Sigmoid colon (tissue), 4 donors: ENCODE measurements at regions not wholly inside any gene's neighbourhood (a gene's known extent, or its start where the extent isn't known, plus 50 kb on each side); places are given as distances from the start of the nearest gene placed in this dataset.
"Not testable (repeated sequence)": the region's sequence is repeated elsewhere in the genome, so short reads cannot be mapped to it uniquely, and the experiment has no call there.

Source experiments
- CTCF ChIP-seq, 4 experiments: fragments of 450-650 bp in 3 of 4; fragments of 200-600 bp in 1 of 4; IDR thresholded peaks; one replicate each; pipeline ENCODE4 v1.5.1; 2016 to 2019; ENCODE audit warnings: antibody characterized with exemption in 4 of 4, mild to moderate bottlenecking in 3 of 4, moderate library complexity in 2 of 4
- EP300 ChIP-seq, 4 donors: sonication (generic); formaldehyde crosslinking; IDR thresholded peaks; one replicate each; pipeline ENCODE4 v1.6.1; 2017; ENCODE audit warnings: antibody characterized with exemption in 4 of 4
- POLR2A ChIP-seq, 2 donors: fragments of 450-650 bp; IDR thresholded peaks; one replicate each; pipeline ENCODE4 v1.6.1; 2016; ENCODE audit warnings: antibody characterized with exemption in 2 of 2, mild to moderate bottlenecking in 2 of 2, moderate library complexity in 2 of 2
- POLR2AphosphoS5 ChIP-seq, 4 donors: sonication (generic); formaldehyde crosslinking; IDR thresholded peaks; one replicate each; pipeline ENCODE4 v1.6.1; 2017; ENCODE audit warnings: antibody characterized with exemption in 4 of 4

- not testable (repeated sequence) for TF ChIP-seq CTCF, POLR2AphosphoS5, POLR2A, EP300 (IDR thresholded peaks at IDR 0.05)
Observed at GRCh38 chr9:64101504-64101903, 1183.5 kb downstream of the FOXD4L5 start.
